Lower leg skin (tissue), 3 donors: ENCODE measurements at regions not wholly inside any gene's neighbourhood (a gene's known extent, or its start where the extent isn't known, plus 50 kb on each side); places are given as distances from the start of the nearest gene placed in this dataset.

Experiments
- CTCF ChIP-seq, 3 donors: fragments of 450-650 bp; IDR thresholded peaks; one replicate each; pipeline ENCODE4 v1.5.1; 2016; ENCODE audit warnings: antibody characterized with exemption in 3 of 3, mild to moderate bottlenecking in 3 of 3, moderate library complexity in 2 of 3
- POLR2A ChIP-seq, 2 donors: fragments of 450-650 bp; IDR thresholded peaks; one replicate each; pipeline ENCODE4 v1.6.1; 2016 to 2017; ENCODE audit warnings: antibody characterized with exemption in 2 of 2, mild to moderate bottlenecking in 1 of 2, moderate library complexity in 1 of 2

- TF ChIP-seq CTCF (IDR thresholded peaks at IDR 0.05) (no peak), POLR2A (IDR thresholded peaks at IDR 0.05) (no peak)
Observed at GRCh38 chr13:87814403-87814802, 143.2 kb downstream of the SLITRK5 start.
